ENCODE measurements at regions not wholly inside any gene's neighbourhood (a gene's known extent, or its start where the extent isn't known, plus 50 kb on each side); places are given as distances from the start of the nearest gene placed in this dataset.

DNA sequence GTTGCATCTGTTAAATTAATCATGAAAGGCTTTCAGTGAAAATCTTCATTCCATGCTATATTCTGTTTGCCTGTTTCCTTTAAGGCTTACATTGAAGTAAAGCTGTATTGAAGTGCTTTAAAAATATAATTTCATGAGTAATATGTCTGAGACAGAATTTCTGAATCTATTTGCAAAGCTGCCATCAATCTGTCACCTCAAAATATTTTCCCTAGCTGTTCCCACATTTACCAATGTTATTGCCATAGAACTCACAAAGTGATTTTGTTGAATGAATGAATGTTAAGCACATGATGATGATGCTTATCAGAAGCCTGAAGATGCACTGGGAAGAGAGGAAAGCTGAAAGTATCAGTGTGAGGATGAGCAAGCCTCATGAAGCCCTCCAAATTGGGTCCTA, 115.8 kb downstream of the NHLRC3 start:
- Histone ChIP-seq H3K4me3 (no peak overlapping the region), H3K27me3 (no peaks in the 10 kb centered on the region), H3K27ac (no peak overlapping the region), H3K4me1 (peaks cover 0 to 6% (median 0%) of the 10 kb centered on the region in 3 donors), H3K36me3 (no peaks in the 10 kb centered on the region), H3K9me3 (no peaks in the 10 kb centered on the region)
- ATAC-seq, result no peak
- TF ChIP-seq POLR2AphosphoS5 (IDR thresholded peaks at IDR 0.05) (no peak), EP300 (IDR thresholded peaks at IDR 0.05) (no peak), POLR2A (IDR thresholded peaks at IDR 0.05) (no peak)
- TF ChIP-seq, protein P1, sequence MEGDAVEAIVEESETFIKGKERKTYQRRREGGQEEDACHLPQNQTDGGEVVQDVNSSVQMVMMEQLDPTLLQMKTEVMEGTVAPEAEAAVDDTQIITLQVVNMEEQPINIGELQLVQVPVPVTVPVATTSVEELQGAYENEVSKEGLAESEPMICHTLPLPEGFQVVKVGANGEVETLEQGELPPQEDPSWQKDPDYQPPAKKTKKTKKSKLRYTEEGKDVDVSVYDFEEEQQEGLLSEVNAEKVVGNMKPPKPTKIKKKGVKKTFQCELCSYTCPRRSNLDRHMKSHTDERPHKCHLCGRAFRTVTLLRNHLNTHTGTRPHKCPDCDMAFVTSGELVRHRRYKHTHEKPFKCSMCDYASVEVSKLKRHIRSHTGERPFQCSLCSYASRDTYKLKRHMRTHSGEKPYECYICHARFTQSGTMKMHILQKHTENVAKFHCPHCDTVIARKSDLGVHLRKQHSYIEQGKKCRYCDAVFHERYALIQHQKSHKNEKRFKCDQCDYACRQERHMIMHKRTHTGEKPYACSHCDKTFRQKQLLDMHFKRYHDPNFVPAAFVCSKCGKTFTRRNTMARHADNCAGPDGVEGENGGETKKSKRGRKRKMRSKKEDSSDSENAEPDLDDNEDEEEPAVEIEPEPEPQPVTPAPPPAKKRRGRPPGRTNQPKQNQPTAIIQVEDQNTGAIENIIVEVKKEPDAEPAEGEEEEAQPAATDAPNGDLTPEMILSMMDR (IDR thresholded peaks at IDR 0.05), result no peak

DNA sequence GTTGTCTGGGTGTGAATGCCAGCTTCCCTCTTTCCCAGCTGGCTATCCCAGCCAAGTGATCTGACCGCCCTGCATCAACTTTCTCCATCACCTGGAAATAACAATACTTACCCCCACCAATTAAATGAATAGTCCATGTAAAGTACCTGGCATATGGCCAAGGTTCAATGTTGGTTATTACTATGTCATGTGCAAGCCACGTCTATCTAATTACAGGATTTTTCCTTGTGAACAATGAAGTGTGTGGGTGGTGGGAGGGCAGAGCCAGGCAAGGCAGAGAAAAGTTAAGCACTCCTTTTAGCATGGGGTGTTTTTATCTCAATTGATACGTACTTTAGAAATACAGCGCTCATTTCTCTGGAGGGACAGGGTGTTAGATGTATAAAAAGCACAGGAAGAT, 121.1 kb downstream of the NHLRC3 start:
- H3K27me3 ChIP-seq, result no peaks in the 10 kb centered on the region
- H3K4me3 ChIP-seq, result no peak overlapping the region
- no peak overlapping the region for H3K27ac ChIP-seq
- no peak for ATAC-seq
- no peaks in the 10 kb centered on the region for H3K36me3 ChIP-seq
- 14 to 36% methylated on average over 3 to 4 of the region's 4 CpGs for WGBS, 2 donors (ENCODE audit: low coverage in 1 of 2)
- TF ChIP-seq POLR2AphosphoS5 (IDR thresholded peaks at IDR 0.05) (no peak), POLR2A (IDR thresholded peaks at IDR 0.05) (no peak), EP300 (IDR thresholded peaks at IDR 0.05) (no peak)
- TF ChIP-seq, protein P1 (IDR thresholded peaks at IDR 0.05), result no peak
- peaks cover 0 to 22% (median 0%) of the 10 kb centered on the region in 3 donors for H3K4me1 ChIP-seq
- H3K9me3 ChIP-seq, result no peaks in the 10 kb centered on the region

DNA sequence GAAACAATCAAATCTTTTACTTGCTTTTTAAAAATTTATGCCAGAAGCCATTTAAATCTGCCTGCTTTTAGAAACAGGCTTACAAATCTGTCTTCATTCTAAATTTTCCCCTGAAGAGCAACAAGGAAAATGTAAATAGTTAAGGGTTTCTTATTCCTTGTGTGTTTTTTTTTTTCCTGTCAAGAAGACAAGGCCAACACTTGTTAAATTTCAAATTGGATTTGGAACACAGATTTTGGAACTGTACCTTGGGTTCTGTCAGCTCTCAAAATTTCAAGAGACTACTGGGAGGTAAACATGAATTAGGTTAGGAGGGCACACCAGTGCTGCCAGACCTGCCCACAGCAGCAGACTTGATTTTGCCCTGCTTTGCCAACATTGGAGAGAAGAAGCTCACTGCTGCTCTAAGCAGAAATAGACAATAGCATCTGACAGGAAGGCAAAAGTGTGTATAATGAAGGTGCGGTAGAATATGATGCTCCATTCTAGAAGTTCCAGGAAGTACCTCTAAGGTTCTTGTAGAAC, 121.7 kb downstream of the NHLRC3 start:
- H3K27ac ChIP-seq, result no peak overlapping the region
- no peaks in the 10 kb centered on the region for H3K27me3 ChIP-seq
- ATAC-seq, result no peak
- H3K36me3 ChIP-seq, result no peaks in the 10 kb centered on the region
- H3K9me3 ChIP-seq, result no peaks in the 10 kb centered on the region
- peaks cover 0 to 22% (median 0%) of the 10 kb centered on the region in 3 donors for H3K4me1 ChIP-seq
- TF ChIP-seq EP300 (IDR thresholded peaks at IDR 0.05) (no peak), POLR2AphosphoS5 (IDR thresholded peaks at IDR 0.05) (no peak), POLR2A (IDR thresholded peaks at IDR 0.05) (no peak)
- TF ChIP-seq, protein P1 (IDR thresholded peaks at IDR 0.05), result no peak
- H3K4me3 ChIP-seq, result no peak overlapping the region
- WGBS, 2 donors (ENCODE audit: low coverage in 1 of 2), result 43 to 75% methylated on average over 1 of the region's 1 CpG

DNA sequence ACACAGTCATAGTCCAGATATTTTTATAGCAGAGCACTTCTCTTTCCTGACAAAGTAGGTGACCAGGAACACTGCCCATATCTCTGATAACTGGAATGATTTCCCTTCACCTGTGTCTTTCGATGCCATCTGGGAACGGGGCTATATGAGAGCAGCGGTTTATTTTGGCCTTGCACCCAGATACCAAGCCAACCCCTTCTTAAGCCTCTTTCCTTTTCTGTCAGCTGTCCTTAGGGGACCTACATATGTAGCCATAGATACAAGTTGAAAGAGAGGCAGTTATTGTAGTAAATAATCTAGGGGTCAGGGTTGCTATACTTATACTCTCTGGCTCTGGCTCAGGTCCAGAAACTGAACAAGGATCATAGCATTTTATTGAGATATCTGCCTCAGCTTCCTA, 128.8 kb downstream of the NHLRC3 start:
- Histone ChIP-seq H3K27ac (no peak overlapping the region), H3K4me1 (no peaks in the 10 kb centered on the region), H3K9me3 (no peaks in the 10 kb centered on the region), H3K4me3 (no peak overlapping the region), H3K27me3 (no peaks in the 10 kb centered on the region), H3K36me3 (no peaks in the 10 kb centered on the region)
- TF ChIP-seq POLR2A (IDR thresholded peaks at IDR 0.05) (no peak), POLR2AphosphoS5 (IDR thresholded peaks at IDR 0.05) (no peak)
- 0 to 44% methylated on average over 1 to 2 of the region's 3 CpGs for WGBS, 2 donors (ENCODE audit: low coverage in 1 of 2)
- no peak for ATAC-seq

DNA sequence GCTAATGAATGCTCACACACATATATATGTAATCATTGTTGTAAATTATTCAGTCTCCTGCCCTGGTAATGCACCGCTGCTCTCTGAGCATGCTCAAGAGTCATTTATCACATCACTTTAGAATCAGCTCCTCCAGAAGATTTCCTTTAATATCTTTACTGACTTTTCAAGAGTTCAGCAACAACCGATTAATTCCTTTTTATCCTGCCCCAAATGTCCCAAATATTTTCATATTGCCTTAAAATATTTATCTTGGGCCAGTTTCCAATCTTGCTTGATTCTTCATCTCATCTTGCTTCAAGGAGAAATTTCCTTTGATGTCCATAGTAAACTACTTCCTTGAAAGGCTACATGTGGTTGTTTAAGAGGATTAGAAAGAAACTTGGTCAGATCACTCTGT, 132.5 kb downstream of the NHLRC3 start:
- Histone ChIP-seq H3K9me3 (no peaks in the 10 kb centered on the region), H3K4me3 (no peak overlapping the region), H3K4me1 (peaks cover 0 to 9% (median 0%) of the 10 kb centered on the region in 3 donors), H3K27me3 (no peaks in the 10 kb centered on the region), H3K36me3 (no peaks in the 10 kb centered on the region), H3K27ac (no peak overlapping the region)
- WGBS, 2 donors (ENCODE audit: low coverage in 1 of 2), result 51 to 55% methylated on average over 2 of the region's 2 CpGs
- ATAC-seq, result no peak
- no peak for TF ChIP-seq POLR2A (IDR thresholded peaks at IDR 0.05)

DNA sequence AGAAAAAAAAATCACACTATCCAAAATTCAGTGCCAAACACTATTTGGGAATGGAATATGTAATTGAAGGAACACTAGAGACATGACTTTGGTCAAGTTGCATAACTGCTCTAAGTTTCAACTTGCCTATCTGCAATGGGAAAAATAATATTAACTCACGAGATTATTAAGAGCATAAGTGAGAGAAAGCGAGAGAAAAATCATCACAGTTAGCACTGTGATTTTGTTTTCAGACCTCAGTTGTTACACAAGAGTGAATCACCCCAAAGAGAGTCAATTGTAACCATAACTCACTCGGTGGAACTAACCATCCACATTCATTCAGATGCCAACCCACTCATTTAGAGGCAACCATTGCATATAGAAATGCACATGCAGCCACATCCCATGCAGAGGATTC, 147.1 kb downstream of the NHLRC3 start:
- TF ChIP-seq, protein P1 (IDR thresholded peaks at IDR 0.05), result no peak
- TF ChIP-seq POLR2A (IDR thresholded peaks at IDR 0.05) (no peak), POLR2AphosphoS5 (IDR thresholded peaks at IDR 0.05) (no peak), EP300 (IDR thresholded peaks at IDR 0.05) (no peak)
- H3K27me3 ChIP-seq, result no peaks in the 10 kb centered on the region
- H3K4me1 ChIP-seq, result peaks cover 0 to 22% (median 0%) of the 10 kb centered on the region in 3 donors
- H3K9me3 ChIP-seq, result no peaks in the 10 kb centered on the region
- peak overlapping the region in 3 of 4 donors; percentile 54 to 59 (median 57) for H3K27ac ChIP-seq
- H3K36me3 ChIP-seq, result no peaks in the 10 kb centered on the region
- peak; percentile 67 for ATAC-seq
- H3K4me3 ChIP-seq, result no peak overlapping the region
- 59 to 71% methylated on average over 3 of the region's 3 CpGs for WGBS, 2 donors (ENCODE audit: low coverage in 1 of 2)
